ENCODE measurements at regions not wholly inside any gene's neighbourhood (a gene's known extent, or its start where the extent isn't known, plus 50 kb on each side); places are given as distances from the start of the nearest gene placed in this dataset.
"Not testable (repeated sequence)": the region's sequence is repeated elsewhere in the genome, so short reads cannot be mapped to it uniquely, and the experiment has no call there.

DNA sequence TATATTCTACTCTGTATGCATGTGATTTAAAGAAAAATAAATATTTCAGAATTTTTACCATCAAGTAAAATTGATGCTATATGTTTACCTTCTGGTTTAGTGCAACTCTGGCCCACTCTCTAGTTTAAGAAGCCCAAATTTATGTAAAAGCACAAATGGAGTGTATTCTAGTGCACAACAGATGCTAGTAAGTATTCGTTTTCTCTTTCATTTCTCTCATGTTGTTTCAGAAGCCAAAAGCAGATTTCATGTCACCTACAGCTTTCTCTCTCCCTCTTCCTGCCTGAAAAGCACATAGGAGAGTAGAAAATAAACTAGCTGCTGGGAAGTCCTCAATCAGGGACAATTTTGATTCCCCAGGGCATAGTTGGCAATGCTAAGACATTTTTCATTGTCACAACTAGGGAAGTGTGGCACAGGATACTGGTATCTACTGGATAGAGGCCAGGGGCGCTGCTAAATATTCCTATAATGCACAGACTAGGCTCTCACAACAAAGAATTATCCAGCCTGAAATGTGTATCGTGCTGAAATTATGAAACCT is 147.4 kb upstream of the ARHGEF26 start:
- no peak for DNase-seq (ENCODE audit: low spot score)

DNA sequence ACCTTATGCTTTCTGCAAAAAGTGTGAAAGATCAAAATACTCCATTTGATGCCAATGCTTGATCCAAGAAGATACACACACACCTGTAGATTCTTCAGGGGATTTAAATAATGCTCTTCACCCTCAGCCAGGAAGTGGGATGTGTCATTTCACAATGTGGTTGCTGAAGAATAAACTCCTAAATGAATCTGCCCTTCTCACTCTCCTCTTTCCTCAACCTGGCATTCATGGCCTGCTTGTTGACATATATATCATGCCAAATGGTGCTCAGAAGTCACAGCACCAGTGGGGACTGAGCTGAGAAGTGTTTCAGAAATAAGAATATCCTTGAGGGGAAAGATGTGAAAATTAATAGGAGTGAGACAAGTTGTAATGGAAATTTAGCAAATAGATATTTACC is 146.6 kb upstream of the ARHGEF26 start:
- DNase-seq (ENCODE audit: low spot score) = no peak

DNA sequence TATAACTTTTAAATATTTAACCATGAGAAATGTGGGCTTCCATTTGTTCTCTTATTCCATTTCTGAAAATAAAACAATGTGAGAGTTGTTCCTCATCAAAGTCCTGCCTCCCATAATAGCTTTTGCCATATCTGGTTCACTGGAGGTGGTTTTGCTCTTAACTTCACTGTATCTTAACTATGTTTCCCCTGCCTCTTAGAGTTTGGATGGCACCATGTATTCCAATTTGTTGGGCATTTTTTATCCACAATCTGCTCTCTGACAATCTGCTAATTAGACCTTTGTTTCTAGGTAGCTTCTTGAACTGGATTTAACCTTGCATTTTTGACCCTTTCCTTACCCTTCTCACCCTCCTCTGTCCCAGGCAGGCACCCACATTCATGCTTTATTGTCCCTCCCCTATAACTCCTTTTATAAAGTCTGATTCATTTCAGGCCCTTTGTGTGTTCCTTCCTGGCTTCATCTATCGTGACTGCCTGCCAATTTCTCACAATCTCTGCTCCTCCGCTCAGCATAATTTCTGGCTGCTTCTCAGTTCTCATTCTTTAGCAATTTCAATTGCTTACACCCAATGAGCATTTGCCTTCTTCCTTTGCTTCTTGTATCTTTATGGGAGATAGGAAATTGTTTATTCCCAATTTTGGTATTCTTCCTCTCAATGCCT is 144.2 kb upstream of the ARHGEF26 start:
- no peak for DNase-seq (ENCODE audit: low spot score)

DNA sequence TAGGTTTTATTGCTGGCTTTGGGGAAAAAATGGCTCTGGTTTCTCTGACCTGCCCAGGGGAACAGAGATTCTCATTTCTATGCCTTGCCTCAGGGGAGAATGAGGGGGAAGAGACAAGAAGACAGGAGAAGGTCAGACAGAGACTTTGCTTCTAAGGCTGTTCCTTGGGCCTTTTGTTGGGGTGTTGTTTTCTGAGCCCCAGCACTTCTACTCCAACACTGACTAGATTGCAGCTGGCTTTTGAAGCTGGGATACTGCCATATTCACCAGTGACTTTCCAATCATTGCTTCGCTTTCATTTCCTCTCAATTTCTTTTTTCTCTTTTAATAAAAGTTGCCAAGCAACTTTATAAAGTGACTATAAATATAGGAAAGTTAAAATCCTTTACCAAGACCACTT is 143.2 kb upstream of the ARHGEF26 start:
- DNase-seq (ENCODE audit: low spot score) = no peak

DNA sequence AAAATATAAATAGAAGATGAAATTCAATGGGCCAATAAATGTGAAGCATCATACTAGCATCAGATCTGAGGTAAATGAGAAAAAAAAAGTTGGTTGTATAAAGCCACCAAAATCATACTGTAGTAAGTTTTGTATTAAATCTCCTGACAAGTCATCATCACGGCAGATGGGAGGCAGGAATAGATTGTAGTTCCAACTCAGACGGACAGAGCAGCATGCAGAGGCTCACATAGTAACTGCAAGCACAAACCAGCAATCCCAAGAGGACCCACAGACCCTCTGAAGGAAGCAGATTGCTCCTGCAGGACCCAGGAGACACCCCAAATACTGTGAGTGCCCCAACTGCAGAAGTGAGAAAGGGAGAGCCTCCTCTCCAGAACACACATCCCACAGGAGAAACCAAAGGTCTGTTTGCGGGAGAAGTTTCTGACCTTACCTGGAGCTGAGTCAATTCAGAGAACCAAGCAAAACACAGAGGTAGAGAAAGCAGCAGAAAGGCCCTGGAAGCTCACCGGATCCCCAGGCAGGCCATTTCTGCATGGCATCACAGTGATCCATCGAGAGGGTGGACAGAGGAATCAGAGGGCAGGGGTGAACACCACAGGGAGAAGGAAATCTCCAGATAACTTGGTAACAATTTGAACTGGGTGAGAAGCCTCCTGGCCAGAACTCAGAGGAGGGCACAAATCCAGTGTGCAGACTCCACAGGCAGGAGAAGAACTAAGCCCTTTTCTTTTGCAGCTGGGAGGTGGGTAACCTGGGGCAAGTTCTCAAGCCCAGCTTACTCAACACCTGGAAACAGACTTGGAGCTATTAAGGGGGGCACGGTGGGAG is 141.6 kb upstream of the ARHGEF26 start:
- no peak for DNase-seq (ENCODE audit: low spot score)

DNA sequence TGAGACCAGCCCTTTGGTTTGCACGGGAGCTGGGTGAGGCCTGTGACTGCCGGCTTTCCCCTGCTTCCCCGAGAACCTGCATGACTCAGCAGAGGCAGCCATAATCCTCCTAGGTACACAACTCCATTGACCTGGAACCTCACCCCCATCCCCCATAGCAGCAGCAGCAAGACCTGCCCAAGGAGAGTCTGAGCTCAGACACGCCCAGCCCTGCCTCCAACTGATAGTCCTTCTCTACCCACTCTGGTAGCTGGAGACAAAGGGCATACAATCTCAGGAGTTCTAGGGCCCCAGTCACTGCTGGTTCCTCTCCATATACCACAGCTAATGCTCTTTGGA is 141.0 kb upstream of the ARHGEF26 start:
- no peak for DNase-seq (ENCODE audit: low spot score)

DNA sequence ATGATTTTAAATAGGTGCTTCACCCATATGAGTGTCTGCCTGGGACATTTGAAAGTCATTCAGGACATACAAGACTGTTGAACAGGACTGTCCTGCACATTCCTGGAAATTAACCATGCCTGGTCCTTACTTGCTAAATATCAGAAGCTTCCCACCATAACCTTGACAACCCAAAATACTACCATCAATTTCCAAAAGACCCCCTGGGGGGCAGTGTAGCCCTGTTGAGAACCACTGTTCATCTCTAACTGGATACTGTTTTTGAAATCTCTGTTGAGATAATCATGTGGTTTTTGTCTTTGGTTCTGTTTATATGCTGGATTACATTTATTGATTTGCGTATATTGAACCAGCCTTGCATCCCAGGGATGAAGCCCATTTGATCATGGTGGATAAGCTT is 123.8 kb upstream of the ARHGEF26 start:
- not testable (repeated sequence) for DNase-seq (ENCODE audit: low spot score)

DNA sequence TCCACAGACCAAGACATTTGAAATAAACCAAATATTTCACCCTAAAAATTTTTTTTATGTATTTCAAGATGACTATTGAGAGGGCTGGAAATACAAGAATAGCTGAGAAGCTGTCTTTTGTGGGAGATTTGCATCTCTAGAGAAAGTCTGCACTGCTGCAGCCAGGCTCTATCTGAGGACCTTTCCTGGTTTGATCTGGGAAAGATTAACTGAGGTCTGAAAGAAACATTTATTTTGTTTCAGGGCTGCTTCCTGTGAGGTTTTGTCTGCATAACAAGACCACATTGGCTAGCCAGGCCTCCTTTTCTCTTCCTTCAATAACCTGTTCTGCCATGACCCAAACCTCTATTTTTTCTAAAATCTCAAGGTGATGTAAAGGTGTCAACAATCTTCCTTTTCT is 117.5 kb upstream of the ARHGEF26 start:
- DNase-seq (ENCODE audit: low spot score) = no peak

DNA sequence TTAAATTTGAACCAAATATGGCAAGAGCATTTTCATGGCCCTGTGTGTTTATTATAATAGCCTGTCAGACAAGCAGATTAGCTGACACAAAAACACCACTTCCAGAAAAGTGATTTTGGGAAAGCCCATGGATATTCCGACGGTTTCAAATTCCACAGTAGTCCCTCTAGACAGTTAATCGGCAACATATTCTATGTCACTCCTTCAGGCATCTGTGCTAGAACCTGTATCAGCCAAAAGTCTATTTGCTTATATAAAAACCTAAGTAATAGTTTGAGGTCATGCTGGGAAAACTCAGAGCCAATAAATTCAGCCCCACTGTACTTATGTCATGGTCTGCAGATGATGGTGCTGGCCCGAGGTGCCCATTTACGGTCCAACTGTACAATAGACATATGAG is 110.2 kb upstream of the ARHGEF26 start:
- no peak for DNase-seq (ENCODE audit: low spot score)

DNA sequence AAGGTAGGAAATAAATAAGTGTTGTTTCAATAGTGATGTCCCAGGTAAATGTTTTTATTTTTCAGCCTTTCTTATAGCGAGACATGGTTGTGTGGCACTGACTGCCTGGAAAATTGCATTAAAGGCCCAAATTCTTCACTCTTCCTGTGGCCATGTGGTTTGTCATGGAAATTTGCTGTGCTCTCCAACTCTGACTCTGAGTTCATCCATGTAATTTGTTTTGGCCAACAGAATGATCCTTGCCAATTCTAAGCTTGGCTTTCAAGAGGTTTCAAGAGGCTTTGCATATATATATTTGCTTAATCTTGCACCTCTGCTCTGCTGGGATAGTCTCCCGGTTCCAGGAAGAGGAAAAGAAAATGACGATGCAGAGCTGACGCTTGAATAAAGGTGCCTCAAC is 107.5 kb upstream of the ARHGEF26 start:
- no peak for DNase-seq (ENCODE audit: low spot score)

DNA sequence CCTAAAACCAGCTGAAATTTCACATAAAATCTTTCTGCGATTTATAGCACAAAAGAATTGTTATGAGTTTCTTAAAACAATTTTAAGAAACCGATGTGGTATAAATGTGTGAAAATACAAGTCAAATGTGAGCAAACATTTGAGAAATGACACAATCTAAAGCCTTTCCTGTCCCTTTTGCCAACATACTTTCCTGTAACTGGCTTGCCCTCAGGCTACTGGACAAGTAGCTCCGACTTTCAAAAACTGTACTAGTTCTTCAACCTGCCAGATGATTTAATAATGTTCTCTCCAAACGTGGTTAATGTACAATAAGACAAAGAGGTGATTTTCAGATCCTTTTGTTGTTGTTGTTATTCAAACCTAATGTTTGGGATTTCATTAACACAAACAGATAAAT is 105.9 kb upstream of the ARHGEF26 start:
- no peak for DNase-seq (ENCODE audit: low spot score)

DNA sequence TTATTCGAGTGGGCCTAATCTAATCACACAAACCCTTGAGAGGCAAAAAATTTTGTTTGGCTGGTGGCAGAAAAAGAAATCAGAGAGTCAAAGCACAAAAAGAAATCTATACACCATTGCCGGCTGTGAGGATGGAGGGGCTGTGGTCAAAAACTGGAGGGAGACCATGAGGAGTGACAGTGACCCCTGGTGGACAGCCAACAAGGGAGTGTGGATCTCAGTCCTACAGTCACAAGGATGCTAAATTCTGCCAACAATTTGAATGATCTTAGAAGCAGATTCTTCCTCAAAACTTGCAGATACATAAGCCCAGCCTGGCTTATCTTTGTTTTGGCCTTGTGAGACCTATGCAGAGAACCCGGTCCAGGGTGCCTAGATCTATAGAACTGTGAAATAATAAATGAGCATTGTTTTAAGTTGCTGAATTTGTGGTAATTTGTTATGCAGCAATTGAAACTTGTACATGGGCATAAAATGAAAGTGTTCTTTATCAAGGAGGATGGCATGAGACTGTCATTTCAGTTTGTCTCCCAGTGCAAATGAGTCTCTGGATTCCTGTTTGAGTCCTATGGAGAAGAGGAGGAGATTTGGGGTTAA is 103.0 kb upstream of the ARHGEF26 start:
- DNase-seq (ENCODE audit: low spot score) = peak; percentile 3

DNA sequence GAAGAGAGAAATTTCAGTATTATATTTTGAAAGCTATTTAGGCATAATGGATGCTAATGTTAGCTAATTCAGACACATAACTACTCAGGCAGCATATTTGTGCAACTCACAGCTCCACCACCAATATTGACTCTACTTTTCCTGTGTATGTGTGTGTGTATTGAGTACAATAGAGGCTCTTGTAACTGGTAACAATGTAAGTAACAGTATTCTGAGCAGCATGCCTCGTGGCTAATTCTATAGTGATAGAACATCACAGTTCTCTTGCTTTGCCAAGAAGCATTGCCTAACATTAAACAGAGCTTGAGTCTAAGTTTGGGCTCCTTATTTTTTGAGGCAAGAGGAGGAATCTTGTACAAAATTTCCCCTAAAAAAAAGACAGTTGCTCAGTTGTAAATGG is 98.6 kb upstream of the ARHGEF26 start:
- no peak for DNase-seq (ENCODE audit: low spot score)

DNA sequence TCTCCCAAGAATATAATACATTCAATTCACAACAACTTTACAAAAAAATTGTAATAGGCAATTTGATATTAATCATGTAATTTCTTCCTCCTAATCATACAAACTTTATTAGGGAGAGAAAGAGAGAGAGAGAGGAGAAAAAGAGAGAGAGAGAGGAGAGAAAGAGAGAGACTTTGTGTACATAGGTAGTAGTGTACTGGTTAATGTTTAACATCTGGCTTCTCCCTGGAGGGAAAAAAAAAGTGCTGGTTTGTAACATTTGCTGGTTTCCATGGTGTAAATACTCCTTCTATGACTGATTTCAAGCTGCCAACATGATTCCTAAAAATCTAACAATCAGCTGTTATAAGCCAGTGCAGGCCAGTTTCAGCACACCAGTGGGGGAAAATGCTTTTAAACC is 98.0 kb upstream of the ARHGEF26 start:
- DNase-seq (ENCODE audit: low spot score) = no peak

DNA sequence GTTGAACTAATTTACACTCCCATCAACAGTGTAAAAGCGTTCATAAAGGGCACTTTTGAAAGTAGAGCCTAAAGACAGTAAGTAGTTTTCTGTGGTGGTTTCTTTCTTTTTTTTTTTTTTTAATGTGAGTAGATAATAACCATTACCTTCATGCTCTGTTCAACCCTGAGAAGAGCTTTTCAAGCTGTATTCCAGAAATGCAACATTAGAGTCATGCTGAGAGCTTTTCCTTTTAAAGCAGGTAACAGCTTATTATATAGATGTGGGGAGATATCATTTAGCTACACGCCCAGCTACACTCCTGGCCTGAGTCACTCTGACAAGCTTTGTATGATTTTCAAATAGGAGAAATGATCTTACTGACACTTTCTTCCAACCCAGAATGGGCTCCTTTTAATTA is 96.2 kb upstream of the ARHGEF26 start:
- no peak for DNase-seq (ENCODE audit: low spot score)

DNA sequence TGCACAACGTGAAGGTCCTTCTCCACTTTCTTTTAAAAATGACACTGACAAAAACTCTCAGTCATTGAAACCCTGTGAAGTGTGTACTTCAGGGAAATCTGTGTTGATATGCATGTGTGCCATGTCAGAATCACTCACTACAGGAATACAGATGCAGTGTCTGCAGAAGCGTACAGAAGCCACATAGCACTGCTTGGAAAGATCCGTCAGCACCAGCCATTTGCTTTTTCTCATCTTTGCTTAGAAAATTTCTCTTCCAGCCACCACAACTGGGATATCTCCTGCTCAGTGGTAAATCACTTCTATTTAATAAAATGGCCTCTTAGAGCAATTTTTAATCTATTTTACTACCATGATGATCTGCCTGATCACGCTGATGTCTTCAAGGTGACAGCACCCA is 91.3 kb upstream of the ARHGEF26 start:
- DNase-seq (ENCODE audit: low spot score) = no peak

DNA sequence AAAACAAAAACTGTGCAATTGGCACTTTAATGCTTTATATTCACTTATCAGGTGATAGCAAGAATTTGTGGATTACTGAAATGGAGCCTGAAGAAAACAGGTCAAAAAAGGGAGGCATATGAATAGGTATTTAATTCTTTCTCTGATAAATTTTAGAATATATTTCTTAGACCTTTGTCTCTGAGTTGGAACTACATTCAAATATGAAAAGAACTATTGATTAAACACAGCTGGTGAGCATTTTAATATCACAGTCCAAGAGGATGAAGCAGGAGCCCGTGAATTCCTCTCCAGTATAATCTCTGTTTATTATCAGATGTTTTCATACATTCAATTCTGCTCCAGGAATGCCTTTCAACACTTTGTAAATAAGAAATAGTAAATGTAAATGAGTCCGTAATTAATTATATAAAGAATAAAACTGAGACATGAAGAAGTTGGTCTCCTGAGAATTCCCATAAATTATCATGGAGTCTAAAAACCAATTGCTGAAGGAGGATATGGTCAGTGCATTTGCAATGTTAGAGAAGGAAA is 86.3 kb upstream of the ARHGEF26 start:
- no peak for DNase-seq (ENCODE audit: low spot score)

DNA sequence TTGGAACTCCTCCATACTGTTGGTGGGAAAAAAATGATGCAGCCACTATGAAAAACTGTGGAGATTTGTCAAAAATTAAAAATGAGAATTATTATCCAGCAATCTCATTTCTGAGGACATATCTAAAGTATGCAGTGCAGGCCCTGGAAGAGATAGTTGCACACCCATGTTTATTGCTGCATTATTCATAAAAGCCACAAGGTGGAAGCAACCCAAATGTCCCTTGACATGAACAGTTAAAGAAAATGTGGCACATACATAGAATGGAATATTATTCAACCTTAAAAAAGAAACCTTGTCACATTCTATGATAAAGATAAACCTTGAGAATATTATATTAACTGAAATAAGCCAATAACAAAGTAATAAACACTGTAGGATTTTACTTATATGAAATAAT is 80.9 kb upstream of the ARHGEF26 start:
- no peak for DNase-seq (ENCODE audit: low spot score)

DNA sequence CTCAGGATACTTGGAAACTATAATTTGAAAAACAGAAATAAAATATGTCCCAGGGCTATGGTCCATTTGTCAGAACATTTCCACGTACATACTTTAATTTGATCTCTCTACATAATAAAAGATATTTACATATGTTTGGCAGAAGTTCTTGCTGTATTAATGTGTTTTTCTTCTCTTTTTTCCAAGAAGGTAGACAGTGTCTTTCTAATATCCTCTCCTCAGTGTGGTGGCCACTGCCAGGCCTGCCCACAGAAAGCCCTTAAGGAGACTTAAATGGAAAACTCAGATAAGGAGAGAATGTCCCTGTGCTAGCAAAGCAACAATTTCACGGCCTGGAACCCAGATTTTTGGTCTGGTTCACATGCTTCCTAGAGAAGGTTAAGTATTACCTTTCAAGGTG is 76.5 kb upstream of the ARHGEF26 start:
- no peak for DNase-seq (ENCODE audit: low spot score)

DNA sequence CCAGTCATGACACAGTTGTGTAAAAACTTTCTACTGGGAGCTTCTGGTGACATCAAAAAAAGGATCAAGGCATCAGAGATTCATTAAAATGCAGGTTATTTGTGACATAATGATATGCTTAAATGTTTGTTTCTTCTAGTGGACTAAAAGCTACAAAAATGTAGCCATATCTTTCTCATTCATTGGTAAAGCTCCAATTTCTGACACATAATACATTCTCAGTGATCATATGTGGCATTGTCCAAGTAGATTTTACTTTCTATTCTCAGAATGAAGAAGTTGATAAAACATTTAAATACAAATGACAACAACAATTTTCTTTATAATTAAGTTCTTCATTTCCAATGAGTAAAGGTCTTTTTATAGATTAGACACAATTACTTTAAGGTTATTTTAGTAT is 71.0 kb upstream of the ARHGEF26 start:
- DNase-seq (ENCODE audit: low spot score) = no peak

DNA sequence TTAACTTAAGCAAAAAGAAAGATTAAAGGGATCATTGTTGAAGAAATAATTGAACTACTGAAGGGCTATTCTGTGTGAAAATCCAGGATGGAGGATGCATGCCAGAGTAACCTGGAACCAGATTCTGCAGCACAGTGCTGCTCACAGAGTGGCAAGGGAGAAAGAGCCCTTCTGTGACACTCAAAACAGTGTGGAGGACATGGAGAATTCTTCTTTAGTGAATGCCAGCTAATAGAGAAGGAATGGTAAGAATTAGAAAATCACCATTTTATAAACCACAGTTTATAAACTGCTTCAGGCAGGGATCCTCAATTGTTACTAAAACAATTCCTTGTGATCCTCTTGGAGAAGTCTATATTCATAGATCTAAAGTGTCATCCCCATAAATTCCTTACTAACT is 70.4 kb upstream of the ARHGEF26 start:
- no peak for DNase-seq (ENCODE audit: low spot score)

DNA sequence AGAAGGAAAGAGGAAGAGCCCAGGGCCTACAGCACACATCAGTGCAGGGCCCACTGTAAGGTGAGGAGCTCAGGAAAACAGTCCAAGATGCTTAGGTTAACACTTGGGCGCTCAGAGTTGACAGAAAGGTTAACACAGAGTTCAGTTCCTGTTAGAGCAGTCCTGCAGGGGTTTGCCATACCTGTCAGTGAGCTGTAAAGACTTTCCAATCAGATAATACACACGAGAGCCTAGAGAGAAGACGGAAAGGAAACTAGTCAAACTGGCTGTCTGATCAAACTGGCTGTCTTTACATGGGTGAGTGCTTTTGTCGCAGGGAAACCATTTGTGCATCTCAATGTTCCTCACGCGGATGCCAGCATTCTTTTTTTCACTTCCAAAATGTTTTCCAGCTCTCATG is 61.4 kb upstream of the ARHGEF26 start:
- DNase-seq (ENCODE audit: low spot score) = no peak

All from germinal center (tissue), 1 donor.